ENCODE measurements at regions not wholly inside any gene's neighbourhood (a gene's known extent, or its start where the extent isn't known, plus 50 kb on each side); places are given as distances from the start of the nearest gene placed in this dataset.

DNA sequence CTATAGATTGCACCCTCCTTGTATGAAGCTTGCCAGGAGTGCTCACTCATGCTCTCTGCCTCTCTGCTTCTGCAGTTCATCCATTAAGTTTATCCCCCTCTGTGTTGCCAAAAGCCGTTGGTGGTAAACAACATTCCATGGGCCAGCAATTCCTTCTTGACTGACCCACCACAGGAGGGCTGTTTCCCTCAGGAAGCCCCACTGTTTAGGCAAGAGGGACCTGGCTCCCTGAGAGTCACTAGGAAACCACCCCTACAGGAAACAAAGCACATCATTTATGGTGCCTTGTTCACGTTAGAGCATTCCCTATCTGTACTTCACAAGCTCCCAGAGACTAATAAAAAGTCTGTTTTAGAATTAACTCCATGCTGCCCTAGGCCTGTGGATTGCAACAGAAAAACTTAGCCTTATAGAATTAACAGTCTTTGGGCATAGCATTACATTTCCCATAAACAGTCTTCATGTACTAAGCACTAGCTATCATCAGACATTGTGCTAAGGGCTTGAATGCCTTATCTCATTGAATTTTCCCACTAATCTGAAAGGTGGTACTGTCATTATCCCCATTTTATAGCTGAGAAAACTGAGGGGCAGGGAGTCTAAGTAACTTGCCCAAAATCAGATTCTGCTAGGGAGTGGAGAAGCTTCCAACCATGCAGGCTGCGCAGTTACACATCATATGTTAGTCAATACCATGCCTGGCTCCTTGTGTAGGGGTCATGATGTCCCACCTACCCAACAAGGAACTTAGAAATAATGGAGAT lies 149.9 kb downstream of the SHQ1 start:
- no CpG with 5 or more reads among the region's 3 CpGs for WGBS (ENCODE audit: extremely low coverage, insufficient read length, low lambda C conversion rate)
- H3K4me1 ChIP-seq (ENCODE audit: insufficient read depth, low read length): peaks cover 5% of the 10 kb centered on the region; the same call in 1 of the 2 replicates
- DNase-seq: peak; percentile 58

More for the DNA sequence above, 149.9 kb downstream of the SHQ1 start:
- Histone ChIP-seq H2AFZ (ENCODE audit: low read length) (no peak overlapping the region), H3K4me2 (ENCODE audit: insufficient read depth, insufficient read length, low read length) (no peak overlapping the region), H4K20me1 (ENCODE audit: control insufficient read depth, insufficient read depth, insufficient read length) (no peaks in the 10 kb centered on the region), H4K91ac (ENCODE audit: insufficient read length, low read depth, low read length) (no peak overlapping the region), H3K27me3 (ENCODE audit: insufficient read depth, low read length) (no peaks in the 10 kb centered on the region), H3K9me3 (ENCODE audit: control insufficient read depth, low read depth, low read length) (no peaks in the 10 kb centered on the region), H2BK12ac (ENCODE audit: insufficient read length, low read depth, low read length) (no peak overlapping the region), H2BK15ac (ENCODE audit: low read depth, low read length) (no peak overlapping the region), H3K23me2 (ENCODE audit: insufficient read length, low read depth, low read length, poor library complexity, severe bottlenecking) (no peaks in the 10 kb centered on the region), H2BK20ac (ENCODE audit: low read depth, low read length, poor library complexity, severe bottlenecking) (no peak overlapping the region), H3K4ac (ENCODE audit: low read depth, low read length) (no peak overlapping the region; the same call in 1 of the 2 replicates), H4K5ac (ENCODE audit: insufficient read length, low read depth, low read length) (no peak overlapping the region), H3K18ac (ENCODE audit: insufficient read length, low read depth, low read length) (peak overlapping the region; percentile 41), H3K79me2 (ENCODE audit: insufficient read depth, low read length) (no peaks in the 10 kb centered on the region), H3K9ac (ENCODE audit: extremely low read depth, insufficient read length, low read length) (no peak overlapping the region), H3K23ac (ENCODE audit: insufficient read length, low read depth, low read length) (no peak overlapping the region), H3K56ac (ENCODE audit: insufficient read length, low read depth, low read length) (no peak overlapping the region), H3K27ac (ENCODE audit: insufficient read length, low read depth, low read length) (peak overlapping the region; percentile 61), H2BK5ac (ENCODE audit: insufficient read length, low read length) (no peak overlapping the region), H3T11ph (ENCODE audit: low read length) (no peak overlapping the region), H4K8ac (replicated peaks; ENCODE audit: insufficient read length, low read depth, low read length) (no peak overlapping the region), H2BK120ac (ENCODE audit: low read depth, low read length, poor library complexity, severe bottlenecking) (no peak overlapping the region), H3K14ac (ENCODE audit: insufficient read depth, low read length) (no peak overlapping the region), H2AK5ac (ENCODE audit: insufficient read length, low read length) (no peak overlapping the region), H3K79me1 (ENCODE audit: insufficient read depth, low read depth, low read length, poor library complexity, severe bottlenecking) (no peaks in the 10 kb centered on the region)
- Mint-ChIP-seq H3K27ac (peak overlapping the region; percentile 74 to 94 (median 88)), H3K9me3 (no peaks in the 10 kb centered on the region), H3K4me3 (peak overlapping the region in 1 of 2 experiments; percentile 27; a peak in 2 of 5 replicates), H3K36me3 (ENCODE audit: insufficient read depth in 1 of 3, low read depth in 3 of 3) (no peaks in the 10 kb centered on the region), H3K27me3 (ENCODE audit: low read depth) (no peaks in the 10 kb centered on the region; the same call in 1 of the 2 replicates), H3K4me1 (peaks cover 25 to 30% of the 10 kb centered on the region in 2 experiments)
- TF ChIP-seq, protein P1, sequence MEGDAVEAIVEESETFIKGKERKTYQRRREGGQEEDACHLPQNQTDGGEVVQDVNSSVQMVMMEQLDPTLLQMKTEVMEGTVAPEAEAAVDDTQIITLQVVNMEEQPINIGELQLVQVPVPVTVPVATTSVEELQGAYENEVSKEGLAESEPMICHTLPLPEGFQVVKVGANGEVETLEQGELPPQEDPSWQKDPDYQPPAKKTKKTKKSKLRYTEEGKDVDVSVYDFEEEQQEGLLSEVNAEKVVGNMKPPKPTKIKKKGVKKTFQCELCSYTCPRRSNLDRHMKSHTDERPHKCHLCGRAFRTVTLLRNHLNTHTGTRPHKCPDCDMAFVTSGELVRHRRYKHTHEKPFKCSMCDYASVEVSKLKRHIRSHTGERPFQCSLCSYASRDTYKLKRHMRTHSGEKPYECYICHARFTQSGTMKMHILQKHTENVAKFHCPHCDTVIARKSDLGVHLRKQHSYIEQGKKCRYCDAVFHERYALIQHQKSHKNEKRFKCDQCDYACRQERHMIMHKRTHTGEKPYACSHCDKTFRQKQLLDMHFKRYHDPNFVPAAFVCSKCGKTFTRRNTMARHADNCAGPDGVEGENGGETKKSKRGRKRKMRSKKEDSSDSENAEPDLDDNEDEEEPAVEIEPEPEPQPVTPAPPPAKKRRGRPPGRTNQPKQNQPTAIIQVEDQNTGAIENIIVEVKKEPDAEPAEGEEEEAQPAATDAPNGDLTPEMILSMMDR (conservative IDR thresholded peaks at IDR 0.05): no peak

All from H9 (cell line).